ENCODE measurements at regions not wholly inside any gene's neighbourhood (a gene's known extent, or its start where the extent isn't known, plus 50 kb on each side); places are given as distances from the start of the nearest gene placed in this dataset.

GRCh38 chr3:109923431-109923830 lies 586.1 kb upstream of the DPPA4 start:
- Histone ChIP-seq H3K27ac (no peak overlapping the region), H3K4me1 (no peaks in the 10 kb centered on the region), H3K9me3 (no peaks in the 10 kb centered on the region), H3K4me3 (no peak overlapping the region), H3K36me3 (no peaks in the 10 kb centered on the region), H3K27me3 (no peaks in the 10 kb centered on the region)
- intact Hi-C loops (cut with DNase I; ENCODE audit: low total_unique reads) = no loop called here
- no peak for DNase-seq
- no peak for TF ChIP-seq POLR2A (IDR thresholded peaks at IDR 0.05)
- no peak for TF ChIP-seq CTCF (IDR thresholded peaks at IDR 0.05)

GRCh38 chr3:109924196-109924595 lies 586.9 kb upstream of the DPPA4 start:
- Histone ChIP-seq H3K27me3 (no peaks in the 10 kb centered on the region), H3K27ac (no peak overlapping the region), H3K4me1 (no peaks in the 10 kb centered on the region), H3K9me3 (no peaks in the 10 kb centered on the region), H3K36me3 (no peaks in the 10 kb centered on the region), H3K4me3 (no peak overlapping the region)
- intact Hi-C loops (cut with DNase I; ENCODE audit: low total_unique reads) = no loop called here
- DNase-seq = no peak
- no peak for TF ChIP-seq POLR2A (IDR thresholded peaks at IDR 0.05)
- no peak for TF ChIP-seq CTCF (IDR thresholded peaks at IDR 0.05)

- Histone ChIP-seq H3K9me3 (no peaks in the 10 kb centered on the region), H3K36me3 (no peaks in the 10 kb centered on the region), H3K27me3 (no peaks in the 10 kb centered on the region), H3K4me1 (no peaks in the 10 kb centered on the region), H3K4me3 (no peak overlapping the region), H3K27ac (no peak overlapping the region)
- TF ChIP-seq CTCF (IDR thresholded peaks at IDR 0.05) (no peak), POLR2A (IDR thresholded peaks at IDR 0.05) (no peak)
- no peak for DNase-seq
- intact Hi-C loops (cut with DNase I; ENCODE audit: low total_unique reads) = no loop called here
Observed at GRCh38 chr3:109926376-109926775, 589.0 kb upstream of the DPPA4 start.

GRCh38 chr3:109927161-109927560 lies 589.8 kb upstream of the DPPA4 start:
- Histone ChIP-seq H3K27ac (no peak overlapping the region), H3K27me3 (no peaks in the 10 kb centered on the region), H3K36me3 (no peaks in the 10 kb centered on the region), H3K9me3 (no peaks in the 10 kb centered on the region), H3K4me1 (no peaks in the 10 kb centered on the region), H3K4me3 (no peak overlapping the region)
- TF ChIP-seq CTCF (IDR thresholded peaks at IDR 0.05) (no peak), POLR2A (IDR thresholded peaks at IDR 0.05) (no peak)
- DNase-seq = no peak
- intact Hi-C loops (cut with DNase I; ENCODE audit: low total_unique reads) = no loop called here

GRCh38 chr3:109927726-109928125 lies 590.4 kb upstream of the DPPA4 start:
- Histone ChIP-seq H3K27ac (no peak overlapping the region), H3K36me3 (no peaks in the 10 kb centered on the region), H3K4me1 (no peaks in the 10 kb centered on the region), H3K4me3 (no peak overlapping the region), H3K9me3 (no peaks in the 10 kb centered on the region), H3K27me3 (no peaks in the 10 kb centered on the region)
- intact Hi-C loops (cut with DNase I; ENCODE audit: low total_unique reads) = no loop called here
- TF ChIP-seq POLR2A (IDR thresholded peaks at IDR 0.05) (no peak), CTCF (IDR thresholded peaks at IDR 0.05) (no peak)
- DNase-seq = no peak

Measured in uterus (tissue), 3 donors.